GM10248 (cell line): ENCODE measurements at regions not wholly inside any gene's neighbourhood (a gene's known extent, or its start where the extent isn't known, plus 50 kb on each side); places are given as distances from the start of the nearest gene placed in this dataset.
"Not testable (repeated sequence)": the region's sequence is repeated elsewhere in the genome, so short reads cannot be mapped to it uniquely, and the experiment has no call there.

Experiments used
- CTCF ChIA-PET: fragments of 300-600 bp; sonication (Branson Sonifier 250); formaldehyde crosslinking; extraction: SDS; loops from one replicate; lab custom pipeline; 2021; ENCODE audit warnings: antibody characterized with exemption; lab: Yijun Ruan, JAX
- POLR2A ChIA-PET: fragments of 350-650 bp; sonication (Branson Sonifier 250); formaldehyde crosslinking; extraction: SDS; loops from one replicate; lab custom pipeline; 2020; ENCODE audit warnings: antibody characterized with exemption; lab: Yijun Ruan, JAX
- DNase-seq: peaks from one replicate; pipeline ENCODE4 v3.0.0; 2012; ENCODE audit errors: extremely low spot score
- CTCF ChIP-seq: IDR thresholded peaks from 2 replicates; pipeline ENCODE4 v1.5.1; 2012; ENCODE audit warnings: mild to moderate bottlenecking, low read depth; ENCODE audit errors: extremely low read depth, missing control alignments, control extremely low read depth

- peak; percentile 68 for TF ChIP-seq CTCF
- peak; percentile 62 for DNase-seq
- ChIA-PET CTCF (interaction anchor here (0.9 to 15.5 kb wide), 9 partner anchors 9 to 487 kb away, joined by 3 to 192 read pairs (median 4); no protein-coding TSS in a partner anchor), POLR2A (no interaction called here)
Observed at GRCh38 chr13:27339299-27339698, 68.7 kb downstream of the RASL11A start.

GRCh38 chr13:27341616-27342015 is 71.0 kb downstream of the RASL11A start:
- no peak for DNase-seq
- TF ChIP-seq CTCF, result no peak
- ChIA-PET CTCF (interaction anchor here (1.3 to 15.5 kb wide), 6 partner anchors 11 to 412 kb away, joined by 3 to 192 read pairs (median 4); no protein-coding TSS in a partner anchor), POLR2A (no interaction called here)

DNA sequence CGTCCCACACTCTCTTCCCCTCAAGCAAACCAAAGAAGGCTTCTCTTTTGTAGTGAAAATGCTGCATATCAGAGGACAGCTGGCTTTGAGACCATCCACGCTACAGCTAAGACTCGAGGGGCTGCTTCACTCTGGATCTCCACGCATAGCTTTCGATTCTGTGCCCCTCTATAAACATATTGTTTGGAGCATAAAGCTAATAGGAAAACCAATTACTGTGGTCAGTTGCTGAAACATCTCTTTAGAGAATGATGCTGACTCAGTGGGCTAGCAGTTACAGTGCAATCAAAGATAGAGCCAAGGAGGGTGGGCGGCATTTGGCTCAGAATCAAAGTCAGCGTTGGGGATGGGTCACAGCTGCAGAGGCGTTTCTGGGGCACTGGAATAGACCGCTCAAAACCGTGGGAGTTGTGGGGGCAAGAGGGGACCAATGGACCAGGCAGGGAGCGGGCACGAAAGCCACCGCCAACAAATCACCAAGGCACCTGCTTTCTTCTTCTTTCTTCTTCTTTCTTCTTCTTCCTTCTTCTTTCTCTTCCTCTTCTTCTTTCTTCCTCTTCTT is 76.7 kb downstream of the RASL11A start:
- no peak for DNase-seq
- TF ChIP-seq CTCF, result no peak
- ChIA-PET CTCF (interaction anchor here (1.2 to 15.5 kb wide), 7 partner anchors 10 to 636 kb away, joined by 3 to 192 read pairs (median 7); no protein-coding TSS in a partner anchor), POLR2A (no interaction called here)

- POLR2A ChIA-PET, result no interaction called here
- no peak for DNase-seq
- TF ChIP-seq CTCF, result no peak
- CTCF ChIA-PET, result interaction anchor here (1.0 to 15.5 kb wide), 9 partner anchors 9 to 605 kb away, joined by 3 to 192 read pairs (median 5); partner anchors contain the start of gene RASL11A
Observed at GRCh38 chr13:27348461-27348860, 76.0 kb upstream of the GTF3A start.

DNA sequence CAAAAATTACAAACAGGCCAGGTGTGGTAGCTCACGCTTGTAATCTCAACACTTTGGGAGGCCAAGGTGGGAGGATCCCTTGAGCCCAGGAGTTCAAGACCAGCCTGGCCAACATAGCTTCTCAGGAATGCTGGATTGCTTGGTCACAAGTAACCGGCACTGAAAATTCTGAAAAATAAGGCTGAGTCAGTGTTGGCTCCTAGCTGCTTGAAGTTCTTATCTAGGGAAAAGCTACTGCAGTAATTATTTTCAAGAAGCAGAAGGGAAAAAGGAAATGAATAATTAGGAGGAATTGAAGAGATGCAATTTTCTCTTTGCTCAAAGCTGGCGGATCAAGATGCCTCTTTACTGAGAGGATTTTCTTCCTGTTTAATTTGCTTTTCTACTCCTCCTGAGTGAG is 75.0 kb upstream of the GTF3A start:
- POLR2A ChIA-PET, result no interaction called here
- CTCF ChIA-PET, result interaction anchor here (0.9 to 15.5 kb wide), 6 partner anchors 10 to 477 kb away, joined by 4 to 192 read pairs (median 5); partner anchors contain the start of gene RASL11A
- TF ChIP-seq CTCF, result no peak
- DNase-seq, result no peak

DNA sequence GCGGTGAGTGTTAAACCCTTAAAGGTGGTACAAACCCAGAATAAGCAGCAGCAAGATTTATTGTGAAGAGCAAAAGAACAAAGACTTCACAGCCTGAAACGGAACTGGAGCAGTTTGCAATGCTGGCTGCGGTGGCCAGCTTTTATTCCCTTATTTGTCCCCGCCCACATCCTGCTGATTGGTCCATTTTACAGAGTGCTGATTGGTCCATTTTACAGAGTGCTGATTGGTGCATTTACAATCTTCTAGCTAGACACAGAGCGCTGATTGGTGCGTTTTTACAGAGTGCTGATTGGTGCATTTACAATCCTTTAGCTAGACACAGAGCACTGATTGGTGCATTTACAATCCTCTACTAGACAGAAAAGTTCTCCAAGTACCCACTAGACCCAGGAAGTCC is 73.6 kb upstream of the GTF3A start:
- DNase-seq, POLR2A ChIA-PET: not testable (repeated sequence)
- CTCF ChIA-PET, result interaction anchor here (1.8 to 15.5 kb wide), 5 partner anchors 11 to 476 kb away, joined by 5 to 192 read pairs (median 12); no protein-coding TSS in a partner anchor

GRCh38 chr13:27352698-27353097 is 71.7 kb upstream of the GTF3A start:
- CTCF ChIA-PET, result interaction anchor here (1.2 to 15.5 kb wide), 9 partner anchors 10 to 632 kb away, joined by 3 to 192 read pairs (median 11); no protein-coding TSS in a partner anchor
- no peak for DNase-seq
- no peak for TF ChIP-seq CTCF
- POLR2A ChIA-PET, result no interaction called here
